Testis (tissue), 2 donors: ENCODE measurements at regions not wholly inside any gene's neighbourhood (a gene's known extent, or its start where the extent isn't known, plus 50 kb on each side); places are given as distances from the start of the nearest gene placed in this dataset.

ENCODE experiments used
- DNase-seq: peaks from one replicate; pipeline ENCODE4 v3.0.0-alpha.2; 2019
- H3K27ac ChIP-seq, 2 donors: fragments of 200-600 bp; sonication (generic); one replicate each; pipeline ENCODE4 v1.5.1; 2019
- H3K27me3 ChIP-seq: fragments of 200-600 bp; sonication (generic); one replicate; pipeline ENCODE4 v1.5.1; 2019
- H3K36me3 ChIP-seq: fragments of 200-600 bp; sonication (generic); one replicate; pipeline ENCODE4 v1.5.1; 2017; ENCODE audit warnings: low read depth; ENCODE audit errors: missing control alignments
- H3K4me1 ChIP-seq: fragments of 200-600 bp; sonication (generic); one replicate; pipeline ENCODE4 v1.5.1; 2019
- H3K4me3 ChIP-seq, 2 donors: fragments of 200-600 bp; sonication (generic); one replicate each; pipeline ENCODE4 v1.5.1; 2017 to 2019
- H3K9me3 ChIP-seq: fragments of 200-600 bp; sonication (generic); one replicate; pipeline ENCODE4 v1.5.1; 2017
- CTCF ChIP-seq, 3 experiments: fragments of 450-650 bp in 2 of 3; fragments of 200-600 bp in 1 of 3; sonication (generic) in 1 of 3; IDR thresholded peaks; one replicate each; pipeline ENCODE4 v1.5.1; 2016 to 2019; ENCODE audit warnings: antibody characterized with exemption in 3 of 3, mild to moderate bottlenecking in 2 of 3, moderate library complexity in 1 of 3
- POLR2A ChIP-seq: fragments of 450-650 bp; IDR thresholded peaks from one replicate; pipeline ENCODE4 v1.6.1; 2017; ENCODE audit warnings: antibody characterized with exemption, mild to moderate bottlenecking, moderate library complexity
- WGBS, 2 donors: methylation state at CpG; one replicate each; pipeline ENCODE4 v1.1.5; 2018; 5-methylcytosine and 5-hydroxymethylcytosine counted together
- intact Hi-C: fragments of 100-400 bp; cut with DNase I; formaldehyde crosslinking; loops from one replicate; pipeline ENCODE4 v1.15.1; 2023; ENCODE audit warnings: low total_unique reads

GRCh38 chr1:17920881-17921640 is 165.9 kb downstream of the ACTL8 start:
- no peak overlapping the region for H3K27ac ChIP-seq
- no peak overlapping the region for H3K4me3 ChIP-seq
- no peaks in the 10 kb centered on the region for H3K36me3 ChIP-seq
- intact Hi-C loops = no loop called here
- no peak for DNase-seq
- H3K4me1 ChIP-seq = no peaks in the 10 kb centered on the region
- WGBS, 2 donors = 64 to 73% methylated on average over 9 of the region's 9 CpGs
- H3K27me3 ChIP-seq = no peaks in the 10 kb centered on the region
- no peak for TF ChIP-seq POLR2A
- TF ChIP-seq CTCF (IDR thresholded peaks at IDR 0.05) = no peak
- no peaks in the 10 kb centered on the region for H3K9me3 ChIP-seq

GRCh38 chr1:17922833-17923232 is 167.7 kb downstream of the ACTL8 start:
- Histone ChIP-seq H3K27ac (no peak overlapping the region), H3K4me1 (no peaks in the 10 kb centered on the region), H3K27me3 (no peaks in the 10 kb centered on the region), H3K4me3 (no peak overlapping the region), H3K36me3 (no peaks in the 10 kb centered on the region), H3K9me3 (no peaks in the 10 kb centered on the region)
- WGBS, 2 donors = 31 to 35% methylated on average over 6 of the region's 6 CpGs
- intact Hi-C loops = no loop called here
- TF ChIP-seq CTCF (IDR thresholded peaks at IDR 0.05) (peak in 2 of 3 experiments; percentile 12 to 48), POLR2A (no peak)
- DNase-seq = peak; percentile 66

- intact Hi-C loops = no loop called here
- Histone ChIP-seq H3K27me3 (no peaks in the 10 kb centered on the region), H3K27ac (no peak overlapping the region), H3K4me1 (no peaks in the 10 kb centered on the region), H3K36me3 (no peaks in the 10 kb centered on the region), H3K4me3 (no peak overlapping the region), H3K9me3 (no peaks in the 10 kb centered on the region)
- 78 to 79% methylated on average over 4 of the region's 4 CpGs for WGBS, 2 donors
- DNase-seq = no peak
- TF ChIP-seq CTCF (IDR thresholded peaks at IDR 0.05) = no peak
- TF ChIP-seq POLR2A = no peak
Measured at GRCh38 chr1:17923666-17924065, 168.5 kb downstream of the ACTL8 start.

- H3K27me3 ChIP-seq = no peaks in the 10 kb centered on the region
- no peak for TF ChIP-seq CTCF (IDR thresholded peaks at IDR 0.05)
- no peak for TF ChIP-seq POLR2A
- H3K9me3 ChIP-seq = no peaks in the 10 kb centered on the region
- no peak overlapping the region for H3K27ac ChIP-seq
- H3K36me3 ChIP-seq = no peaks in the 10 kb centered on the region
- no peak overlapping the region for H3K4me3 ChIP-seq
- H3K4me1 ChIP-seq = no peaks in the 10 kb centered on the region
- intact Hi-C loops = no loop called here
- no peak for DNase-seq
Measured at GRCh38 chr1:17924578-17924977, 169.4 kb downstream of the ACTL8 start.
